HL-60 (cell line): ENCODE measurements at regions not wholly inside any gene's neighbourhood (a gene's known extent, or its start where the extent isn't known, plus 50 kb on each side); places are given as distances from the start of the nearest gene placed in this dataset.

Experiments
- SPI1 ChIP-seq: IDR thresholded peaks from 2 replicates; pipeline ENCODE4 v1.6.1; 2012; ENCODE audit warnings: low read depth, mild to moderate bottlenecking, borderline replicate concordance
- TF ChIP-seq, protein P1 (sequence below): IDR thresholded peaks from one replicate; pipeline ENCODE4 v1.5.1; 2011; ENCODE audit warnings: low read length, control low read depth, inconsistent platforms; ENCODE audit not compliant: insufficient read depth

- no peak for TF ChIP-seq SPI1
- TF ChIP-seq, protein P1, sequence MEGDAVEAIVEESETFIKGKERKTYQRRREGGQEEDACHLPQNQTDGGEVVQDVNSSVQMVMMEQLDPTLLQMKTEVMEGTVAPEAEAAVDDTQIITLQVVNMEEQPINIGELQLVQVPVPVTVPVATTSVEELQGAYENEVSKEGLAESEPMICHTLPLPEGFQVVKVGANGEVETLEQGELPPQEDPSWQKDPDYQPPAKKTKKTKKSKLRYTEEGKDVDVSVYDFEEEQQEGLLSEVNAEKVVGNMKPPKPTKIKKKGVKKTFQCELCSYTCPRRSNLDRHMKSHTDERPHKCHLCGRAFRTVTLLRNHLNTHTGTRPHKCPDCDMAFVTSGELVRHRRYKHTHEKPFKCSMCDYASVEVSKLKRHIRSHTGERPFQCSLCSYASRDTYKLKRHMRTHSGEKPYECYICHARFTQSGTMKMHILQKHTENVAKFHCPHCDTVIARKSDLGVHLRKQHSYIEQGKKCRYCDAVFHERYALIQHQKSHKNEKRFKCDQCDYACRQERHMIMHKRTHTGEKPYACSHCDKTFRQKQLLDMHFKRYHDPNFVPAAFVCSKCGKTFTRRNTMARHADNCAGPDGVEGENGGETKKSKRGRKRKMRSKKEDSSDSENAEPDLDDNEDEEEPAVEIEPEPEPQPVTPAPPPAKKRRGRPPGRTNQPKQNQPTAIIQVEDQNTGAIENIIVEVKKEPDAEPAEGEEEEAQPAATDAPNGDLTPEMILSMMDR, result no peak
Measured at GRCh38 chr1:20430355-20431175, 55.4 kb downstream of the CAMK2N1 start.
